Femur (tissue), 1 donor: ENCODE measurements at regions not wholly inside any gene's neighbourhood (a gene's known extent, or its start where the extent isn't known, plus 50 kb on each side); places are given as distances from the start of the nearest gene placed in this dataset.

ENCODE experiments used
- DNase-seq: peaks from one replicate; pipeline ENCODE4 v3.0.0-alpha.2; 2017

- no peak for DNase-seq
Measured at GRCh38 chr2:176619504-176619903, 350.3 kb downstream of the MTX2 start.

GRCh38 chr2:176621350-176621749 is 352.1 kb downstream of the MTX2 start:
- no peak for DNase-seq

GRCh38 chr2:176622792-176623191 is 353.6 kb downstream of the MTX2 start:
- DNase-seq, result no peak

GRCh38 chr2:176626796-176627195 is 357.6 kb downstream of the MTX2 start:
- DNase-seq, result no peak

- DNase-seq, result no peak
Measured at GRCh38 chr2:176628438-176628837, 359.2 kb downstream of the MTX2 start.

GRCh38 chr2:176633754-176634153 is 364.5 kb downstream of the MTX2 start:
- no peak for DNase-seq

- no peak for DNase-seq
Measured at GRCh38 chr2:176636401-176636800, 367.2 kb downstream of the MTX2 start.

GRCh38 chr2:176637142-176637485 is 367.9 kb downstream of the MTX2 start:
- DNase-seq, result no peak

- DNase-seq, result peak; percentile 80
Measured at GRCh38 chr2:176637486-176638166, 368.4 kb downstream of the MTX2 start.

GRCh38 chr2:176638167-176639015 is 369.1 kb downstream of the MTX2 start:
- DNase-seq, result peak; percentile 89

GRCh38 chr2:176639016-176639343 is 369.7 kb downstream of the MTX2 start:
- DNase-seq, result no peak

GRCh38 chr2:176639671-176640070 is 370.4 kb downstream of the MTX2 start:
- DNase-seq, result no peak

- DNase-seq, result no peak
Measured at GRCh38 chr2:176641436-176641835, 372.2 kb downstream of the MTX2 start.

- no peak for DNase-seq
Measured at GRCh38 chr2:176642074-176642473, 372.8 kb downstream of the MTX2 start.

GRCh38 chr2:176643646-176644045 is 374.4 kb downstream of the MTX2 start:
- DNase-seq, result peak; percentile 58

- DNase-seq, result no peak
Measured at GRCh38 chr2:176645494-176645893, 376.3 kb downstream of the MTX2 start.

- DNase-seq, result no peak
Measured at GRCh38 chr2:176646033-176646615, 376.9 kb downstream of the MTX2 start.

- DNase-seq, result no peak
Measured at GRCh38 chr2:176647325-176648165, 378.3 kb downstream of the MTX2 start.

GRCh38 chr2:176648700-176649297 is 379.6 kb downstream of the MTX2 start:
- no peak for DNase-seq

GRCh38 chr2:176650104-176650837 is 381.0 kb downstream of the MTX2 start:
- no peak for DNase-seq

GRCh38 chr2:176650838-176651555 is 381.8 kb downstream of the MTX2 start:
- no peak for DNase-seq
